GM12874 (cell line): ENCODE measurements at regions not wholly inside any gene's neighbourhood (a gene's known extent, or its start where the extent isn't known, plus 50 kb on each side); places are given as distances from the start of the nearest gene placed in this dataset.

ENCODE experiments used
- TF ChIP-seq, protein P1 (sequence below): IDR thresholded peaks from 2 replicates; pipeline ENCODE4 v1.5.1; 2011; ENCODE audit warnings: low read depth, mild to moderate bottlenecking, control low read depth, low read length, moderate library complexity; ENCODE audit not compliant: insufficient read depth

DNA sequence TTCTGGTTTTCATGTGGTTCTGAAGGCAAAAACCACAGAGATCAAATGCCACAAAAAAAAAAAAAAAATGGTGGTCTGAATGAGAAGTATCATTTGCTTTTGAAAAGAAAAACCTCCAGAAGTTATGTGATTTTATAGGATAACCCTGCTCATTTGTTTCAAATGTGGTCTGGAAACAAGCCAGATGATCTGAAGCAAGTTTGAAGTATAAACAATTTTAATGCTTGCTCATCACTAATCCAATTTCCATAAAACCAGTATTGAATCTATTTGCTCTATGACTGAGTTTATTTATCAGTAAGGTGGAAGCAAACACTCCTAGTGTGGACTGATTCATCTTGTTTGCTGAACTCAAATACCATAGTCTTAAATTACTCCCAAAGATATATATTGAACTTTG, 407.3 kb upstream of the FLRT2 start:
- TF ChIP-seq, protein P1, sequence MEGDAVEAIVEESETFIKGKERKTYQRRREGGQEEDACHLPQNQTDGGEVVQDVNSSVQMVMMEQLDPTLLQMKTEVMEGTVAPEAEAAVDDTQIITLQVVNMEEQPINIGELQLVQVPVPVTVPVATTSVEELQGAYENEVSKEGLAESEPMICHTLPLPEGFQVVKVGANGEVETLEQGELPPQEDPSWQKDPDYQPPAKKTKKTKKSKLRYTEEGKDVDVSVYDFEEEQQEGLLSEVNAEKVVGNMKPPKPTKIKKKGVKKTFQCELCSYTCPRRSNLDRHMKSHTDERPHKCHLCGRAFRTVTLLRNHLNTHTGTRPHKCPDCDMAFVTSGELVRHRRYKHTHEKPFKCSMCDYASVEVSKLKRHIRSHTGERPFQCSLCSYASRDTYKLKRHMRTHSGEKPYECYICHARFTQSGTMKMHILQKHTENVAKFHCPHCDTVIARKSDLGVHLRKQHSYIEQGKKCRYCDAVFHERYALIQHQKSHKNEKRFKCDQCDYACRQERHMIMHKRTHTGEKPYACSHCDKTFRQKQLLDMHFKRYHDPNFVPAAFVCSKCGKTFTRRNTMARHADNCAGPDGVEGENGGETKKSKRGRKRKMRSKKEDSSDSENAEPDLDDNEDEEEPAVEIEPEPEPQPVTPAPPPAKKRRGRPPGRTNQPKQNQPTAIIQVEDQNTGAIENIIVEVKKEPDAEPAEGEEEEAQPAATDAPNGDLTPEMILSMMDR, result no peak

DNA sequence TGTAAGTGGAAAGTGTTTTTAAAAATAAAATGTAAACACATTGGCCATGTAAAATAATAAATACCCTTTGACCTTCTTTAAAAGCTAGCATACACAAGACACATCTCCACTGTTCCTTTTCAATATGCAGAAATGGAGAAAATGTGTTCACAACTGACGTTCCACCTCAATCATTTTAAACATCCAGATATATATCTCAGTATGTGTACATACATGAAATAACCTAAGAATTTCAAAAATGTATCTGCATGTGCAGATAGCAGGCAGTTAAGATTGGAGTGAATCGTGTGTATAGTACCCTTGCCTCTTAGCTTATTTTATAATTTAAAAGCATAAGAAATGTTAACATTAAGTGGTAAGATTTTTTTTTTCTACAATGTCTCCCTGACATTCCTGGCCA, 406.2 kb upstream of the FLRT2 start:
- TF ChIP-seq, protein P1, result no peak

DNA sequence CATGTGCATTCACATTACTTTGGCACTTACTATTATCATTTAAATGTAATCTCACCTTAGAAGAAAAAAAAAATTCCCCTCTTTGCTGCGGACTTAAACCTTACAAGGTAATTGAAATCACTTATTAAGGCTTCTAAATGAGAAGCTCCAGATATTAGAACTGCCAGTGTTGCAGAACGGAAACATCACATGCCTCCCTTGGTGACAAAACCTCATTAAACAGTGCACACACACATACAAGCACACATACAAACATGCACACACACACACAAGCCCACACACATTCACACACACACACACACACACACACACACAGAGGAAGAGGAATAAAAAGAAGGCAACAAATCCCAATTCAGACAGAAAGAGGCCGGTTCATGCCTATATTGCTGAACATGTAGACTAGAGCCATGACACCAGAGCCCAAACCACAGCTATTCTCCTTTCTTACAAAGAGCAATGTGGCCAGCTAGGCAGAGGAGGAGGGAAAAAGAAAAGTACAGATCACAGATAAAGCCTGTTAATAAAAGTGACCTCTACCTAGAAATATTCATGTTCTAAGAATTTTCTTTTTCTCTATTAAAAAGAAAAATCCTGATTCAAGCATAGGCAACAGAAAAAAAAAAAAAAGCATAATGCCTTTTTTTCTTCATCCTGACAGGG, 405.2 kb upstream of the FLRT2 start:
- TF ChIP-seq, protein P1, result no peak

DNA sequence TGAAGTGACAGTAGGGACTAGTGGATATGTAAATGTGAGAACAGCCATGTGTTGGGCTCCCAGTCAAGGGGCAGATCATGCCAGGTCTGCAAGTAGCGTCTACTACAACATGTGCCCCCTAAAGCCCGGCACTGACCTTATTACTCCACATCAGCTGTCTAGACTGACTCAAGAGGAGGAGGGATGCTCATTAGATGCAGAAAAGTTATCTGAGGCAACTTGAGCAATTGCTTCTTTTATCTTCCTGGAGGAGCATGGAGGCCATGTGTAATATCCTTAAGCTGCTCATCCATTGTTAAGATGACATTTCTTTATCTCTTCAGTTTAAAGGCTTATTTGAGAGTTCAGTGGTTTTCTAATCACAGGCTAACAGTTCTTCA, 404.7 kb upstream of the FLRT2 start:
- TF ChIP-seq, protein P1, result no peak

DNA sequence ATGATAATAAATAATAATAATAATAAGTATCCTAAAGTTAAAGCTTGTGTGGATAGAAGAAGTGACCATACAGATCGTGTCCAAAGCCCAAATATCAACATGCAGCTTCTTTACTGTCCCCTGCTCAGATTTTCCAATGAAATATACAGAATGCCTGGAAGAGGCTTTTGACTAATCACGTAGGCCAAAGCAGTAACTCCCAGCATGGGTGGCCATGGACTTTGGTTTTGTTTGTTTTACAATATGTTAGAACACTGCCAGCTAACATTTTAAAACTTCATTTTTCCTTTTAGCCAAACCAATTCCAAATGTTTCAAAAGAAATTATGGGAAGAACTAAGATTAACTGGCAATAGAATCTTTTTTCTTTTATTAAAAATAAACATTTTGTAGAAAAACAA, 400.0 kb upstream of the FLRT2 start:
- TF ChIP-seq, protein P1, result no peak

DNA sequence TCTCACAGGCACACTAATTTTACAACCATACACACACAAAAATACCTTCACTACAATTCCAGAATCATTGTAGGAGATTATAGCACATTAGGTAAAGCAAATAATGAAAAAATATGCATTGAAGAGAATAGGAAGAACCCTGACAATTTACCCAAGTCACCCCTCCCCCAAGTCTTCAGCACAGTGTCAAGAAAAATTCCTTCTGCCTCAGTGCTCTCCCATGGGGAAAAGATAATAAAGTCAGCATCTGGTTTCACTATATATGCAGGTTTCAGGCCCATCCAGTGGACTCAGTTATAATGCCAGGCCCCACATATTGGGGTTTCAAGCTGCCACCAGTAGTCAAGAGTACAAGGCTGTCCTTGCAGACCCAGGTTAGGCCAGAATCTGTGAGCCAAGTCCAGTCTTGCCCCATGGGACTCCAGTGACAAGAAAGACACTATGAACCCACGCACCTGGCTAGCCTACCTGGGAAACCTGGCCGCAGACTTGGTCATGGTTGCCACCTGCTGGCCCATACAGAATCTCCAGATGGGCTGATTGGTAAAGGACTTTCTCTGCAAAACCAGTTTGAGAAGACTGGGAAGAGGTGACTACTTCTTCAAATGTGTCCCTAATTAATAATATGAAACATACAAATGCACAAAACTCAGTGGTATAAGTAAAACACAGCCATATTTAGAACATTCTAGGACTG, 398.6 kb upstream of the FLRT2 start:
- TF ChIP-seq, protein P1, result no peak

DNA sequence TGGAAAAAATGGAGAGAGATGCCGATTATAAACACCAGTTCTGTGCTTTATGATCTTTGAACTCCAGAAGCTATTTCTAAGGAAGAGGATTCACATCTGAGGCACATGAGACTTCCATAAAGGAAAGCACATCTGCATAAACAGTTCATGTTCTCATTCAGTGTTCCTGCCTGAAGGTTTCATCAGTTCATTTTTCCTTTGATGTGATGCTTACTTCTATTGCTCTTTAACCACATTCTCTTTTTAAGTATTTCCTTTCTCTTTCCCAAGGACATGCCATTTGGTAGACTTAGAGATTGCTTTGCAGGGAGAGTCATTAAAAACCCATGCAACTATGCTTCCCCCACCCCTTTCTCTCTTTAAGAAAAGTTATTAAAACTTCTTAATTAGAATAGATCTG, 387.0 kb upstream of the FLRT2 start:
- TF ChIP-seq, protein P1, result no peak
